ENCODE measurements at regions not wholly inside any gene's neighbourhood (a gene's known extent, or its start where the extent isn't known, plus 50 kb on each side); places are given as distances from the start of the nearest gene placed in this dataset.

GRCh38 chr10:3625959-3626751, 158.9 kb downstream of the KLF6 start:
- no peak for DNase-seq (ENCODE audit: low read depth in 2 of 2)

GRCh38 chr10:3624367-3624766, 160.6 kb downstream of the KLF6 start:
- no peak for DNase-seq (ENCODE audit: low read depth in 2 of 2)

GRCh38 chr10:3623746-3624145, 161.3 kb downstream of the KLF6 start:
- DNase-seq (ENCODE audit: low read depth in 2 of 2) = no peak

GRCh38 chr10:3622845-3623621, 162.0 kb downstream of the KLF6 start:
- DNase-seq (ENCODE audit: low read depth in 2 of 2) = no peak

- DNase-seq (ENCODE audit: low read depth in 2 of 2) = no peak
These were observed 162.6 kb downstream of the KLF6 start for GRCh38 chr10:3622427-3622826.

- DNase-seq (ENCODE audit: low read depth in 2 of 2) = no peak
These were observed 164.2 kb downstream of the KLF6 start for GRCh38 chr10:3620818-3621217.

- DNase-seq (ENCODE audit: low read depth in 2 of 2) = no peak
These were observed 165.8 kb downstream of the KLF6 start for GRCh38 chr10:3619241-3619640.

GRCh38 chr10:3616880-3617279, 168.1 kb downstream of the KLF6 start:
- DNase-seq (ENCODE audit: low read depth in 2 of 2) = no peak

- no peak for DNase-seq (ENCODE audit: low read depth in 2 of 2)
These were observed 171.7 kb downstream of the KLF6 start for GRCh38 chr10:3613318-3613717.

- DNase-seq (ENCODE audit: low read depth in 2 of 2) = no peak
These were observed 172.6 kb downstream of the KLF6 start for GRCh38 chr10:3612183-3613001.

GRCh38 chr10:3606309-3606708, 178.7 kb downstream of the KLF6 start:
- DNase-seq (ENCODE audit: low read depth in 2 of 2) = no peak

- no peak for DNase-seq (ENCODE audit: low read depth in 2 of 2)
These were observed 179.1 kb downstream of the KLF6 start for GRCh38 chr10:3605882-3606281.

- DNase-seq (ENCODE audit: low read depth in 2 of 2) = no peak
These were observed 189.3 kb downstream of the KLF6 start for GRCh38 chr10:3595736-3596135.

- DNase-seq (ENCODE audit: low read depth in 2 of 2) = no peak
These were observed 191.4 kb downstream of the KLF6 start for GRCh38 chr10:3593611-3594010.

- no peak for DNase-seq (ENCODE audit: low read depth in 2 of 2)
These were observed 192.6 kb downstream of the KLF6 start for GRCh38 chr10:3592424-3592823.

- no peak for DNase-seq (ENCODE audit: low read depth in 2 of 2)
These were observed 196.2 kb downstream of the KLF6 start for GRCh38 chr10:3588816-3589215.

- no peak for DNase-seq (ENCODE audit: low read depth in 2 of 2)
These were observed 196.7 kb downstream of the KLF6 start for GRCh38 chr10:3588346-3588745.

- DNase-seq (ENCODE audit: low read depth in 2 of 2) = no peak
These were observed 199.9 kb downstream of the KLF6 start for GRCh38 chr10:3584926-3585784.

GRCh38 chr10:3580565-3580964, 204.4 kb downstream of the KLF6 start:
- no peak for DNase-seq (ENCODE audit: low read depth in 2 of 2)

- DNase-seq (ENCODE audit: low read depth in 2 of 2) = no peak
These were observed 205.2 kb downstream of the KLF6 start for GRCh38 chr10:3579845-3580244.

- no peak for DNase-seq (ENCODE audit: low read depth in 2 of 2)
These were observed 206.3 kb downstream of the KLF6 start for GRCh38 chr10:3578682-3579081.
